Tibial artery (tissue), 4 donors: ENCODE measurements at regions not wholly inside any gene's neighbourhood (a gene's known extent, or its start where the extent isn't known, plus 50 kb on each side); places are given as distances from the start of the nearest gene placed in this dataset.

Source experiments
- DNase-seq, 2 donors: peaks; one replicate each; pipeline ENCODE4 v3.0.0-alpha.2; 2019
- H3K27ac ChIP-seq, 2 donors: fragments of 200-600 bp; sonication (generic) in 1 of 2; 1 replicate in 1 of 2; 2 replicates in 1 of 2; pipeline ENCODE4 v1.5.1; 2018 to 2019; ENCODE audit warnings: mild to moderate bottlenecking in 1 of 2
- H3K27me3 ChIP-seq, 2 donors: fragments of 200-600 bp; sonication (generic) in 1 of 2; one replicate each; pipeline versions ENCODE4 v1.5.1 to v1.6.0; 2016 to 2019
- H3K36me3 ChIP-seq, 3 donors: fragments of 200-600 bp; sonication (generic) in 2 of 3; one replicate each; pipeline ENCODE4 v1.5.1; 2016 to 2019; ENCODE audit warnings: mild to moderate bottlenecking in 2 of 3
- H3K4me1 ChIP-seq, 4 donors: fragments of 200-600 bp; sonication (generic) in 2 of 4; 1 replicate in 3 of 4; 2 replicates in 1 of 4; pipeline ENCODE4 v1.5.1; 2016 to 2019
- H3K4me3 ChIP-seq, 2 donors: fragments of 200-600 bp; sonication (generic) in 1 of 2; 1 replicate in 1 of 2; 2 replicates in 1 of 2; pipeline ENCODE4 v1.5.1; 2018 to 2019; ENCODE audit warnings: mild to moderate bottlenecking in 2 of 2
- H3K9me3 ChIP-seq, 3 donors: fragments of 200-600 bp; sonication (generic) in 1 of 3; one replicate each; pipeline ENCODE4 v1.5.1; 2016 to 2019
- CTCF ChIP-seq, 2 experiments: fragments of 200-600 bp in 1 of 2; fragments of 450-650 bp in 1 of 2; IDR thresholded peaks; one replicate each; pipeline ENCODE4 v1.5.1; 2017 to 2019; ENCODE audit warnings: antibody characterized with exemption in 2 of 2, mild to moderate bottlenecking in 1 of 2, moderate library complexity in 1 of 2
- intact Hi-C: fragments of 100-400 bp; cut with DNase I; formaldehyde crosslinking; loops from one replicate; pipeline ENCODE4 v1.15.0; 2023; ENCODE audit warnings: low total_unique reads

- peak overlapping the region; percentile 14 to 38 for H3K27ac ChIP-seq
- no peaks in the 10 kb centered on the region for H3K36me3 ChIP-seq
- DNase-seq, result no peak
- H3K4me3 ChIP-seq, result no peak overlapping the region
- peaks cover 0 to 13% (median 0%) of the 10 kb centered on the region in 4 donors for H3K4me1 ChIP-seq
- no peaks in the 10 kb centered on the region for H3K27me3 ChIP-seq
- intact Hi-C loops, result no loop called here
- TF ChIP-seq CTCF (IDR thresholded peaks at IDR 0.05), result no peak
- H3K9me3 ChIP-seq, result no peaks in the 10 kb centered on the region
Observed at GRCh38 chr21:16159213-16159970, 429.6 kb downstream of the USP25 start.

- Histone ChIP-seq H3K4me1 (peaks cover 0 to 13% (median 0%) of the 10 kb centered on the region in 4 donors), H3K27ac (peak overlapping the region; percentile 14 to 38)
Observed at GRCh38 chr21:16159971-16160350, 430.2 kb downstream of the USP25 start.

GRCh38 chr21:16162953-16163352, 433.2 kb downstream of the USP25 start:
- no peak for TF ChIP-seq CTCF (IDR thresholded peaks at IDR 0.05)
- Histone ChIP-seq H3K4me3 (no peak overlapping the region), H3K4me1 (peaks cover 0 to 13% (median 0%) of the 10 kb centered on the region in 4 donors), H3K9me3 (no peaks in the 10 kb centered on the region), H3K36me3 (no peaks in the 10 kb centered on the region), H3K27me3 (no peaks in the 10 kb centered on the region), H3K27ac (no peak overlapping the region)
- DNase-seq, result no peak
- intact Hi-C loops, result no loop called here

More at GRCh38 chr21:16159971-16160350, 430.2 kb downstream of the USP25 start:
- intact Hi-C loops, result no loop called here
- H3K27me3 ChIP-seq, result no peaks in the 10 kb centered on the region
- H3K4me3 ChIP-seq, result no peak overlapping the region
- no peaks in the 10 kb centered on the region for H3K36me3 ChIP-seq
- TF ChIP-seq CTCF (IDR thresholded peaks at IDR 0.05), result no peak
- H3K9me3 ChIP-seq, result no peaks in the 10 kb centered on the region
- DNase-seq, result no peak

- no peak overlapping the region for H3K27ac ChIP-seq
- DNase-seq, result no peak
- intact Hi-C loops, result no loop called here
Observed at GRCh38 chr21:16169102-16169511, 439.3 kb downstream of the USP25 start.

GRCh38 chr21:16169779-16170178, 440.0 kb downstream of the USP25 start:
- no peak overlapping the region for H3K27ac ChIP-seq
- intact Hi-C loops, result no loop called here
- no peaks in the 10 kb centered on the region for H3K27me3 ChIP-seq
- no peaks in the 10 kb centered on the region for H3K9me3 ChIP-seq
- no peak for TF ChIP-seq CTCF (IDR thresholded peaks at IDR 0.05)
- H3K36me3 ChIP-seq, result no peaks in the 10 kb centered on the region
- H3K4me1 ChIP-seq, result no peaks in the 10 kb centered on the region
- DNase-seq, result no peak
- no peak overlapping the region for H3K4me3 ChIP-seq

More at GRCh38 chr21:16169102-16169511, 439.3 kb downstream of the USP25 start:
- TF ChIP-seq CTCF (IDR thresholded peaks at IDR 0.05), result no peak
- H3K4me1 ChIP-seq, result no peaks in the 10 kb centered on the region
- H3K4me3 ChIP-seq, result no peak overlapping the region
- H3K36me3 ChIP-seq, result no peaks in the 10 kb centered on the region
- no peaks in the 10 kb centered on the region for H3K9me3 ChIP-seq
- H3K27me3 ChIP-seq, result no peaks in the 10 kb centered on the region
